ENCODE measurements at regions not wholly inside any gene's neighbourhood (a gene's known extent, or its start where the extent isn't known, plus 50 kb on each side); places are given as distances from the start of the nearest gene placed in this dataset.

DNA sequence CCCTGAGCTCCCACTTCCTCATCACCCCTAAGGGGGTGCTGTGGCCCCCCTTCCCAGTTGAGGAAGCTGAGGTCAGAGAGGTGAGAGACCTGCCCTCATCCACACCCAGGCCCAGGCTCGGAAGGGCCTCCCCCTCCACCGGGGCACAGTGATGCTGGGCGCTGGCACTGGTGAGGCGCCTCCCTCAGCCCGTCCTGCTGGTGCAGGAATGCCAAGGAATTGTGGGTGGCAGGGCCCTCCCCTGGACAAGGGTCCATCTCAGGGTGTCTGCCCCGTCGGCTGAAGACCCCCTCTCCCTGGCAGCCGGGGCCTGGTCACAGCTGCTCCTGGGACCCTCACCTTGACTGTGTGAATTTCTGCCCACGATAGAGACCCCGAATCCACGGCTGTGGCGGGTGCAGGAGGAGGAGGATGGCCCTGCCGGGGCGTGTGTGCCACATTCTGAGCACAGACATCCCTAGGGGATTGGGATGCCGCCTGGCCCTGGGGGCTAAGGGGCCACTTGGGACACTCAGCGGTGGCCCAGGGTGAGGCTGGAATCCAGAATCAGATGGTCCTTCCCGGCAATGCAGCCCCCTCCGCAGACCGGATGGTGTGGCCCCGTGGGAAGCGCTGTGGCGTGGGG, 70.2 kb upstream of the GATA5 start:
- DNase-seq = no peak

DNA sequence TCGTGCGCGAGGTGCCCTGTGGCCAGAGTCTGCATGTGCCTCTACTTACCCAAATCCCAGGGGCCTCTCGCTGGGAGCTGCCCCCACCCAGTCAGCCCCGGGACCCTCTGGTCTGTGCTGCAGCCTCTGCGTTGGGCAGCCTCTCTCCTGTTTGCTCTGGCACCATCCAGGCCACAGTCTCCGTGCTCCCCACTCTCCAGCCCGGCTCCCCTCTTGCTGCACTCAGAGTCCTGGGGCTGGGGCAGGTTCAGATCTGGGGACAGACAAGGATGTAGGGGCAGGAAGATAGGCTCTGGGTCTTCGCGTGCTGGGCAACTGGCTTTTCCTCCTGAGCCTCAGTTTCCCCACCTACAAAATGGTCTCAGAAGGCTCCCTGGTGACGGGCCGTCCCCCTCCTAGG, 70.8 kb upstream of the GATA5 start:
- DNase-seq = no peak

DNA sequence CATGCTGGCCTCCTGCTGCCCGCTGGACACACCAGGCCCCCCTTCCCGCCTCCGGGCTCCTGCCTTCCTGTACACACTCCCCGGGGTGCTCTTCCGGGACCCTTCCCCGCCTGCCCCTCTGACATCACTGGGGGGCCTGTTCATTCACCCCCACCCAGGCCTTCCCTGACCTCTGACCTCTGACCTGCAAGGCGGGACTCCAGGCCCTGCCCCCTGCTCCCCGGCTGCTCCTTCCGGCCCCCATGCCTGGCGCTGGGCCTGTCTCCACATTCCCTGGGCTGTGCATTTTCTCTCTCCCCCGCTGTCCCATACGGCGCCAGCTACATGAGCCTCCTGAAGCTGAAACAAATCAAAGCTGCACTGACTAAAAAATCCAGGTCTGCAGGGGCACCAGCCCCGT, 71.6 kb upstream of the GATA5 start:
- no peak for DNase-seq

DNA sequence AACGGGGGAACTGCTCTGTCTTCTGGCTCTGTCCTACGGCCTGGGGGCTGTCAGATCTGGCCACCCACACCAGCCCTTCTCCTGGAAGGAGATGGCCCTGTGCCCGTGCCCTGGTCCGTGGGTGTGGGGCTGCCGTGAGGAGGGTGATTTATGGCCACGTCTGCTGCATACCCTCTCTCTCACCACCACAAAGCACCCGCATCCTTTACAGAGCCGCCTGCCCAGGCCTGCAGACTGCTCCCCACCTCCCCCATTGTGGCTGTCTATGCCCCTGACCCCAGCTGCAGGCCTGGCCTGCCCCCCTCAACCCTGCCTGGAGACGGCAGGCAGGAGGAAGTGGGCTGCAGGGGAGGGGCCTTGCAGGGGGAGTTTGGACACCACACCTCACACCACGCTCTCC, 72.7 kb upstream of the GATA5 start:
- no peak for DNase-seq

DNA sequence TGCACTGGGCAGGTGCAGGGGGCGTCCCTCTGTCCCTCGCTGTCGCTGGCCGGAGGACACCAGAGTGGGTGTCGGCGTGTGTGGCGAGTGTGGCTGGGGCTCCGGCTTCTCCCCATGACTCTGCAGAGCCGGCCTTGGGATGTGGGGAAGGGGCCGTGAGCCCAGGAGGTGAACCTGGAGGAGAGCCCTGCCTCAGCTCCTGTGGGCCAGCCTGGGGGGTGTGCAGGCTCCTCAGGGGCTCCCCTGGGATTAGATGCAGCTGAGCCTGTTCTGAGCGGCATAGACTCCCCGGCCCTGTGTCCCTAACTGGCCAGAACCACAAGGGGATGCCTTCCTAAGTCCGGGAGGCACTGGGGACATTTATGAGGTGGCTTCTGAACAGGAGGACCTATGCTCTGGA, 73.2 kb upstream of the GATA5 start:
- DNase-seq = no peak

DNA sequence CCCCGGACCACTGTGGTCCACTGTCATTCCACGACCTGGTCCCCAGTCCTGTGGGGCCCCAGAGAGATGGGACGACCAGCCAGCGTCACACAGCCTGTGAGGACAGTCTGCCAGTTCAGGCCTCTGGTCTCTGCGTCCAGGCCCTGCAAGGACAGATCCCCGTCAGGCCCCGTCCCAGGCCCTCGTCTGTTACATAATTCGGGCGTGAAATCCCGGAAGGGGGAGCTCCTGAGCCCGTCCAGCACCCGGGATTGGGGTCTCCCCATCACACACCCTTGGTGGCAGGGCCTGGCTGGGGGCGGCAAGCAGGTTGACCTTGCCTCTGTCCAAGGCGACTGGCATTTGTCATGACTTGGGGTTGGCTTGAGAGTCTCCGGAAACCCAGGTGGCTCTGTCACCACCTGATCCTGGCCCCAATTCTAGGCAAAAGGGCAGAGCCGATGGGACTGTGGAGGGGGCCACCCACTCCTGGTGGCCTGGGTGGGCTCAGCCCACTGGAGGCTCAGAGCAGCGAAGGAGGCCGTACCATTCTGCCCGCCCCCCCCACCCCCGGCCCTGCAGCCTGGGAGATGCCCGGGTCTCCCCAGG, 73.8 kb upstream of the GATA5 start:
- DNase-seq = no peak

DNA sequence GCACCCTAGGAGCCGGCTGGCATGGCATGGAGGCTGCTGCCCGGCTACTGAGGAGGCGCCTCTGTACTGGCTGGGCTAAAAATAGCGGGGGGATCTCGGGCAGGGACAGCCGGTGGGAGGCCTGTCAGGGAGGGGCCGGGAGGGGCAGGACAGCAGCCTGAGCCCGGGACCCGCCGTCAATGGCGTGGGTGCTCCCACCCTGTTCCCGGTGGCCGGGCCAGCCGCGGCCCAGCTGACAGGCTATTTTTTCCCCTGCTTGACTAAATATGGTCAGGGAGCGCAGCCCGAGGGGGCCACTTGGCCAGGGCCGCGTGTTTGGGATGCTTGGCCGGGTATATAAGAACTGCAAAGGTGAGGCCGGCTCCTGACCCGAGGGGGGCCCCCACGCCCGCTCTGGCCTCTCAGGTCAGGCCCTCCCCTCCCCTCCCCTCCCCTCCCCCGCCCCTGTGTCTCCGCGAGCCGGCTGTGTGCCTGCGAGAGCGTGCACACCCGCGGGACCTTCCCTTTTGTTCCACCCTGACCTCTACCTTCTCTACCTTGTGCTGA, 74.4 kb upstream of the GATA5 start:
- DNase-seq = no peak

DNA sequence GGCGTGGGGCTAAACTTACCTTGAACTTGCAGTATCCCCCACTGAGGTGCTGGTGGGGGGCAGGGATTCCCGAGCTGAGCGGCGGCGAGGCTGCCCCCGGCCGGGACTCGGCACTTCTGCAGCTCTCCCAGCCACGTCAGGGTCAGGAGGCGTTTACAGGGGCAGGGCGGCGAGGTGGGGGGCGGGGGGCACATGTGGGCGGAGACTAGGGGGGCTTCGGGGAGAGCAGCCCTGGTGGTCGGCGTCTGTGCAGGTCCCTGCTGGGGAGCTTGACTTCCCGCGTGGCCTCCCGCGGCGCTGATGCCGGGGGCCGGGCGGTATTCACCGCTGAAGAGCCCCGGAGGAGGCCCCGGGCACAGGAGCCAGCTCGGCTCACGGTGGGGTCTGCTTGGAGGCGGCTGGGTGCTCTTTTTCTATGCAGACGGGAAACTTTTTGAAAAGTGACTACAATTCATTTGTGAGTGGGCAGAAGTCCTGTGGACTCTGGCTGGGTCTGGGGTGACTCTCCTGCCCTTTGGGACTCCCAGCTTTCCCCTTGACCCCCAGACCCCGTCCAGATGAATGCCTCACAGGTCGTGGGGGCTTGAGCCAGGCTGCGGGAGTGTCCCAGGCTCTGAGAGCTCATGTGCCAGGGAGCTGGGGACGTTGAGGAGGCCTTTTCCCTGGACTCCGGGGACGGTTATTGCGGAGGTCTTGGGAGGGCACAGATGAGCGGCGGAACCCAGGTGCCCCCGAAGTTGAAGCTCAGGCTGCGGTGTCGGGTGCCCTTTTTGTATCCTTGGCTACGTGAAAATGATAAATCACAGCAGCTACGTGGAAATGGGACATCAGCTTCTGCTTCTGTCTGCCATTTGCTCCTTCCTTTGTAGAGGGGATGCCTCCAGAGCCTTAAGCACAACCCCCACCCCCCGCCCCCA, 75.9 kb upstream of the GATA5 start:
- no peak for DNase-seq

DNA sequence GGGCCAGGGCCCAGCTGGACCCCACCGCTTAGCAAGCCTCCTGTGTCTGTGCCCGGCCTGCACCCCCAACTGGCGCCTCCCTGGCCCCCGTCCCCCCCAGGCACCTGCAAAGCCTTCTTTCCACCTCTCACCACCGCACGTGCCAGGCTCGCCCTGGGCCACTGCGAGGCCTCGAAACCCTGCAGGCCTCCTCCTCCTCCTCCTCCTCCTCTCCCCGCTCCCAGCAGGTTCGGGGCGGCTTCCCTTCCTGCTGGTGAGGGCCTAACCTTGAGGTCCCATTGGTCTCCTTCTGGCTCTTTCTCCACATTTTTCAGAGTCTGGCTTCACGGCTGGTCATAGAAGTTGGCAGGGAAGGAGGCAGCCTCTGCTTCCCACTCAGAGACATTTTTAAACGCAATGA, 76.8 kb upstream of the GATA5 start:
- DNase-seq = no peak

DNA sequence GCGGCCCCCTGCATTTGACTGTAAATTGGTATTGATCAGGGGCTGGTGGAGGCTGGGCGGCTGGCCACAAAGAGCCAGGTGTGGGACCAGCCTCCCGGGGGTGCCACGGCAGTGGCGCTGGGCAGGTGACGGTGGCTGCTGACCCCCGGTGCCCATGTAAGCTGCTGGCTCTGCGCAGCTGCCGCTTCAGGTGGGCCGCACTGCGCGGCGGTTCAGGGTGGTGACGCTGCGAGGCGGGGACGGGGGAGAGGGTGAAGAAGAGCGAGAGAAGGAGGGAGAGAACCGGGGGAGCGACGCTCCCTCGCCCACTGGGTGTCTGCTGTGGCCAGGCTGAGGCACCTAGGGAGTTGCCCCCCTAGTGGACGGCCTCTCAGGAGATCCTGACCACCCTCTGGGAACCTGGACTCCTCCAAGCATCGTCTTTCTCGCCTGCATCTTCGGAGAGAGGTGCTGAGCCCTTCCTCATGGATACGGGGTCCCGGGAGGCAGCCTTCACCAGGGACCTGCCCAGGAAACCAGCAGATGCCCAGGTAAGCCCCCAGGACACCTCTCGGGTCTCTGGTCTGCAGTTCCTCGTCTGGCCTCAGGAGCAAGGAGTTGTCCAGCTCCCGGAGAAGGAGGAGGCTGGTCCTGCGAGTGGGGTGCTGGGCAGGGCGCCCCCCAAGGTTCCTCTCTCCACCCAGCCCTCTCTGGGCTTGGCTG, 77.5 kb upstream of the GATA5 start:
- no peak for DNase-seq

DNA sequence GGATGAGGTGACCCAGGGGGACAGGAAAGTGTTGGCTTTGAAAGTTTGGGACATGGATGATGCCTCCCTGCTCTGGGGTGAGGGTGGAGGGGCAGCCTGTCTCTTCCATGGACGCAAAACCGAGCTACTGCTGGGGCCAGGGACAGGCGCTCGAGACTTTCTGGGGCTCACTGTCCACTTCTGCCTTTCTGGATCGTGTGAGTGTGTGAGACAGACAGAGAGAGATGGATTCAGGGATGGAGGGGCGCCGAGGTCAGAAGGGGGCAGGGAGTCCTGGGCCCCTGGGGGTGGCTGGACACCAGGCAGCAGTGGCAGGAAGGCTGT, 78.0 kb upstream of the GATA5 start:
- no peak for DNase-seq

DNA sequence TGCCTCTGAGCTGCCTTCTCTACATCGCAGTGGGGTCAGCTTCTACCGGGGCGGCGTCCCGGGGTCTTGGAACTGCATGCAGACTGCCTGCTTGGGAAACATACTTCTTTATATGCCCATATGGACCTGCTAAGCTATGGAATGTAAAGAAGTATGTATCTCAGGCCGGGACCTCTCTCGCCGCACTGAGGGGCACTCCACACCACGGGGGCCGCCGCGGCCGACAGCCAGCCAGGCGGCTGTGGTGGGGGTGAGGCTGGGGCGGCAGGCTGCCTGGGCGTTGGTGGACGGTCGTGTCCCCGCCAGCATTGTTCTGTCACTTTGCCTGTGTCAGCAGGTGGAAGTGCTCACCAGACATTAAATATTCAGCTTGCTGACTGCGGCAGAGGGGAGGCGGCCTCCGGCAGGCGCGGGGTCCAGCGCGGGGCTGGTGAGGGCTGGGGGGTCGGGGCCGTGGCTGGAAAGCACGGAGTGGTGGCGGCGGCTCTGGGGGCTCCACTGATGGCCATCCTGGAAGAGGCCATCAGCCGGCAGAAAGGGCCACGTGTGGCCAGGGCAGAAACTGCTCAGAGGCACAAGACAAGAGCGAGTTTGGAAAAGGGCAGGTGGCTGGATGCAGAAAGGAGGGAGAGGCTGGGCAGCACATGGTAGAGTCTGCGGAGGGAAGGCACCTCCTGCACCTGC, 78.6 kb upstream of the GATA5 start:
- DNase-seq = no peak

DNA sequence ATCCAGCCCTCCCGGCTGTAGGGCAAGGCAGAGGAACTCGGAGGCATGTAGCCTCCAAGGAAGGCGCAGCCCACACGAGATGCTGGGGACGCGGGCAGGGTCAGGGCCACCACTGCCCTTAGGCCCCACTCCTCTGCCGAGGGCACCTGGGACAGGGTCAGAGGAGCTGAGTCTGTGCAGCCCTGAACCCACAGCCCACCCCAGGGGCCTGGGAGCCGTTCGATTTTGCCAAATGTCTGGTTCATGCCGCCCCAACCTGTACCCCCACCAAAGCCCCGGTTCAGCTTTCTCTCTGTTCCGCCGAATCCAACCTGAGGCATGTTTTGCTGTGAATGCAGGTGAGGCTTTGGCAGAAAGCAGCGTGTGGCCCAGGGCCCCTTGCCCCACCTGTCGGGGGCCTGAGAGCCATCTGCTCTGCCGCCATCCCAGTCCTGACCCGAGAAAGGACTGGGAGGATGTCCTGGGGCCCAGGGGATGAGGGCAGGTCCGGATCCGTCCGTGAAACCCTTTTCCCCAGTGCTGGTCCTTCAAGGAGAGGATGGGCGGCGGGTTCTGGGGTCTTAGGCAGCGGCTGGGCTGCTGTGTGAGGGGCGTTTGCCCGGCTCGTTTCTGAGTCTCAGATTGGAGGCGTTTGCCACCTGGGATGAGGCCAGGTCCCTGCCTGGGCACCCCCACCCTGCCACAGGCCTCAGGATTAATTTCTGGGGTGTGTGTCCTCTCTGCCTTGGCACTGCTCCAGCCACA, 79.3 kb upstream of the GATA5 start:
- DNase-seq = no peak

DNA sequence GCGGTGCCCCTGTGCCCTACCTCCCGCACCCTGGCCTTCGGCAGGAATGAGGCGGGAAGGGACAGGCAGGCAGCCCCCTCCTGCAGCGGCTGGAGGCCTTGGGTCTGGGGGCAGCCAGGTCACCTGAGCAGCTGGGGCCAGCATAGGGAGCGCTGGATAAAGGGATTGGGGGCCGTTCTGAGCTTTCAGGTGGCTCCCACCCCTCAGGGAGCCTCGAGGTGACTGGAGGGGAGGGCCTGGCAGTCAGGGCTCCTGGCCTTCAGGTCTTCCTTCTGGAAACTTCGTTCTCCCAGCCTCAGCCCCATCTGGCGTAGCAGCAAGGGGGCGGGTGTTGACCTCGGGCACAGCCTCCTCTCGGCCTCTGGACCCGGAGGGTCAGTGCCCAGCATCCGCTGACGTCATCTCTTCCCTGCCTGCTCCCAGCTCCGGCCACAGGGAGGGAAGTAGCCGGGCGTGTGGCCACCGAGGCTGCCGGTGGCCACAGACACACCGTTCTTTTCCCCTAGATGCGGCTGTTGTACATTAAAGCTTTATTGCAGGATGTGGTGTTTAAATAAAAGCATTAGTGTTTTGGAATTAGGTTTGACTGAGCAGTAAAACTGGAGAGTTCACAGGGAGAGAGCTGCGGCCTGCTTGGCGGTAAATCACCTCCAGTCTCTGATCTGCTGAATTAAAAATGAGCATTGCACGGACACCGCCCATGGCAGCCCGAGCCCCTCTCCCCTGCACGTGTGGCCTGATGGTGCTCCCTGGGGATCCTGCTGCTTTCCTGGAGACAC, 80.0 kb upstream of the GATA5 start:
- no peak for DNase-seq

DNA sequence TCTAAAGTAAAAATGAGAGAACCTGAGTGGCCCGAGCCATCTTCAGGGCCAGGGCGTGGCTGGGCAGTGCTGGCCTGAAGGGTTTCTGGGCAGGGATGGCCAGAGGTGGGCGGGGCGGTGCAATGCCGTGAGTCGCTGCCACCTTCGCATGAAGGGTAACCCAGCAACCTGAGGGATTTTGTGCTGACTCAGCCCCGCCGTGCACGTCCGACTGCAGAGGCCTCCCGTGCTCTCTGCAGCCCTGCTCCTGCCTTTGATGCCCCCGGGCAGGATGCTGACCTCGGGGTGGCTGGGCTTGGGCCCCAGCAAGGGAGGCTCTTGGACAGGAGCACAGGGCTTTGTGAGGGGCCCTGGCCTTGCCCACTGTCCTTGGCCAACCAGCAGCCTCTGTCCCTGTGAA, 81.7 kb upstream of the GATA5 start:
- no peak for DNase-seq

DNA sequence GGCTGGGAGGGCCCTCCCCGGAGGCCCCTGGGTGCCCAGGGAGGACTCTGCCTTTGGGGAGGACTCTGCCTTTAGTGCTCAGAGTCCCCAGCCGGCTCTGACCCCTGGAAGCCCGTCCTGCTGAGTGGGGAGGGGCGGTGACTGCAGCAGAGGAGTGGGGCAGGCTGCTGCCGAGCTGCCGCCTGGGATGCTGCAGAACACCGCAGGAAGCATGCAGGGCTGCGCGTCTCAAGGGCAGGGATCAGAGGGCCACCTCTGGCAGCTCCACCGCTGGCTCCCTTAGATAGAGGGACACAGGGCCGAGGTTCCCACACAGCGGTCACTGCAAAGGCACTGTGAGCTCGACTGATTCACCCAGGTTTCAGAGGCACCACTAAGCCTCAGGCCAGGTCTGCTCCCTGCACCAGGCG, 82.2 kb upstream of the GATA5 start:
- DNase-seq = no peak

DNA sequence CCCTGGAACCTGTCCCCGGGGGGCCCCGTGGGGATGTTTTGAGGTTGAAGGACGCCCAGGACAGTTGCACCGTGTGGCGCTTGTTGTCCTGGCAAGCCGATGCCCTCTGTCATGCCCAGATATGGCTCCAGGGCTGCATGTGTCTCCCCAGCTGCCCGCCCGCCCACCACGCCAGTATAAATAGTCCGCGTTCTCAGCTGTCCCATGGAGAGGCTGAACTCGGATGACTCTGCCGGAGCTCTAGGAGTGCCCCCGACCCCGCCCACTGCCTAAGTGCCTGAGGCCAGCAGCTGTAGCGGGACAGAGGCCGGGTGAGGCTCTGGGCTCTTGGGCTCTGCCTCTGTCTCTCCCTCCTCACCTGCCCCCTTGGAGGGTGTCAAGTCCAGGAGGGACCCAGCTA, 83.0 kb upstream of the GATA5 start:
- no peak for DNase-seq

DNA sequence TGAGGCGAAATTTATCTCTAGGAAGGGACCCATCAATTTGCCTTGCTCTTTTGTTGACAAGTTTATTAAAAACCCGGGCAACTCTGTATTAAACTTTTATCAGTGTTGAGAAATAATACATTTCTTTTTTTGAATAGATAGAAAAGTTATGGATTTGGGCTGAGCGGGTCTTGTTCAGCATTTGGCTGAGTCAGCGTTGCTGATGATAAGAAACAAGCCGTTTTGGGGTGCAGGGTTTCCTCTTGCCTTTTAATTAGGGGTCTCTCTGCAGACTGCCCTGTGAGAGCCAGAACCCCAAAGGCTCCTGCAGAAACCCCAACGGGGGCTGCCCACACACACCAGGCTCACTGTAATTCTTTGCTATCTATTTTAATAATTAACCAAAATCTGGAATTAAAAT, 82.1 kb upstream of the SLCO4A1 start:
- DNase-seq = no peak

DNA sequence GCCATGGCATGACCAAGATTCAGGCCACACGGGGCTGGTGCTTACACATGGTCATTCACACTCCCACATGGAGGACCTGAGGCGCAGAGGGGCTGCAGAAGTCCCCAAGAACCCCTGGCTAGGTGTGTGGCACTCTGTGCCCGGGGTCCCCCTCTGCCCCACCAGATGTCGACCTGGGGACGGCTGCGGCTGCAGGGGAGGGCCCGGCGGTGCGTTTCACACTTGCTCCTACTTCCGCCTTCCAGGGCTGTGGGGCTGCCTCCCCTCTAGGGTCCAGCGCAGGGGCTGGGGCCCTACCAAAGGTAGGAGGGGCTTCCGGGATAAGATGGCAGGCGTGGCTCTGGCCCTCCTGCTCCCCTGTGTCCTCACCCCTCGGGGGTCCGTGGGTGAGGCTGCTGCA, 81.1 kb upstream of the SLCO4A1 start:
- DNase-seq = no peak

DNA sequence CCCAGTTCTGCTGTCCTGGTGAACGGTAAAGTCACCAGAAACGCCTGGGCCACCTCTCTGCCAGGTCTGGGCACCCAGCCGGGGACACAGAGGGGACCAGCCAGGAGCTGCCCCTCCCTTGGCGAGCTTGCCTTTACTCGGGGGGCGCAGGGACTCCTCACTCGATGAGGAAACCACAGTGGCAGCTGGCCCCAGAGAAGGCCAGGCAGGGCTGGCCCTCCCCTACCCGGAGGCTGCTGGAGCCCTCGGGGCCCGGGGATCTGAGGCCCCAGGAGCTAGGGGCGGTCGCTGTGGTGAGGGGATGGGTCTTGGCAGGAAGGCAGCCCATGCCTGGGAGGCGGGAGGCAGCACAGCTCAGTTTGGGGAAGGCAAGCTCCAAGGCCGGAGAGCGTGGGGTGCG, 80.4 kb upstream of the SLCO4A1 start:
- no peak for DNase-seq

DNA sequence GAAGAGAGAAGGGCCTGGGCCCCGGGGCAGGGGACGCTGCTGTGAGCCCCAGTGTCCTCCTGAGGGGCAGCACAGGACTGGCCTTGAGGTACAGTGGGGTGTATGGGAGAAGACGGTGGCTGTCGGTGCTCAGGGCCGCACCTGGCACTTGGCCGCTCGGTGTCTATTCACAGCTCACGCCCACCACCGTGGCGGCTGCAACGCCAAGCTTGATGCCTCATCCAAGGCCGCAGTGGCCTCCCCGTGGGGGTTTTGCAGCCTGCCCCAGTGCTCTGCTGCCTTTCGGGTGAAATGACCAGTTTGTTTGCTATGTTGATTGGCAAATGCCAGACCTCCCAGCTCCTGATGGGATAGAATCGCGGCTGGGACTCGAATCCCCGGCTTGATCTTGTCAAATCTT, 79.5 kb upstream of the SLCO4A1 start:
- no peak for DNase-seq
